VCaP (cell line): ENCODE measurements at regions not wholly inside any gene's neighbourhood (a gene's known extent, or its start where the extent isn't known, plus 50 kb on each side); places are given as distances from the start of the nearest gene placed in this dataset.

ENCODE experiments used
- H3K27ac ChIP-seq: fragments of 450-650 bp; 2 replicates; pipeline ENCODE4 v1.5.1; 2017
- TF ChIP-seq, protein P1 (sequence below): fragments of 450-650 bp; conservative IDR thresholded peaks from 2 replicates; pipeline ENCODE4 v1.5.1; 2017; ENCODE audit warnings: mild to moderate bottlenecking, moderate library complexity

DNA sequence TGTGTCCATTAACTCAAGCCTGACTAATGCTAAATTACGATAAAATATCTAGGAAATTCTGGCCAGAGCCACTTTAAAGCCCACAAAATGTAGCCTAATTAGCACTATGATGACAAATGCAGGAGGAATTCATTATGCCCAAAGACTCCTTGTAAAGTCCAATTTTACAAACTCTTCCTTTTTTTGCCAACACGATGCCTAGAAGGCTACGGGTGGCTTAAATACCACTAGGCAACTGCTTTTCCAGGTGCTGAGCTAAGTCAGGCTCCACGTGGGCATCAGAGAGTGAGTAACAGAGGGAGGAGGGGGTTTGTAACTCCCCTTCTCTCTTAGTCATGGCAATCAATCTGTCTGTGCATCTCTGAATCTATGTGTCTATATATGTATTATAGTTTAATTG lies 172.4 kb upstream of the NTF3 start:
- TF ChIP-seq, protein P1, sequence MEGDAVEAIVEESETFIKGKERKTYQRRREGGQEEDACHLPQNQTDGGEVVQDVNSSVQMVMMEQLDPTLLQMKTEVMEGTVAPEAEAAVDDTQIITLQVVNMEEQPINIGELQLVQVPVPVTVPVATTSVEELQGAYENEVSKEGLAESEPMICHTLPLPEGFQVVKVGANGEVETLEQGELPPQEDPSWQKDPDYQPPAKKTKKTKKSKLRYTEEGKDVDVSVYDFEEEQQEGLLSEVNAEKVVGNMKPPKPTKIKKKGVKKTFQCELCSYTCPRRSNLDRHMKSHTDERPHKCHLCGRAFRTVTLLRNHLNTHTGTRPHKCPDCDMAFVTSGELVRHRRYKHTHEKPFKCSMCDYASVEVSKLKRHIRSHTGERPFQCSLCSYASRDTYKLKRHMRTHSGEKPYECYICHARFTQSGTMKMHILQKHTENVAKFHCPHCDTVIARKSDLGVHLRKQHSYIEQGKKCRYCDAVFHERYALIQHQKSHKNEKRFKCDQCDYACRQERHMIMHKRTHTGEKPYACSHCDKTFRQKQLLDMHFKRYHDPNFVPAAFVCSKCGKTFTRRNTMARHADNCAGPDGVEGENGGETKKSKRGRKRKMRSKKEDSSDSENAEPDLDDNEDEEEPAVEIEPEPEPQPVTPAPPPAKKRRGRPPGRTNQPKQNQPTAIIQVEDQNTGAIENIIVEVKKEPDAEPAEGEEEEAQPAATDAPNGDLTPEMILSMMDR: no peak
- no peak overlapping the region; the same call in 1 of the 2 replicates for H3K27ac ChIP-seq

DNA sequence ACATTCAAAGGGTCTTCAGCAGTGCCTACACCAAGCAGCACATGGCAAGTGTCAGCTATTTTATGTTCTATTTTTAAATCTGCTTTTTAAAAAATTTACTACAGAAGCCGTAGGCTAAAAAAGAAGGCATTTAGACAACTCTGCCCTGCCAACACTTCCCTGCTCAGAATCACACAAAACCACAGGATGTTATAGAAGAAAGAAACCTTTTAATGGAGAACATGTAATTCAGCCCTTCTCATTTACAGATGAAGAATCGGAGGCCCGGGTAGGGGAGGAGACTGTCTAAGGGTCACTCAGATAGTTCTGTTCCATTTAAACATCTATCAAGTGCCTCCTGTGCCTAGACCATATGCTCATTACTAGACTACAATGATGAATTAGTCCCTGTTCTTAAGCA lies 171.8 kb upstream of the NTF3 start:
- TF ChIP-seq, protein P1: no peak
- peak overlapping the region; percentile 42 for H3K27ac ChIP-seq

DNA sequence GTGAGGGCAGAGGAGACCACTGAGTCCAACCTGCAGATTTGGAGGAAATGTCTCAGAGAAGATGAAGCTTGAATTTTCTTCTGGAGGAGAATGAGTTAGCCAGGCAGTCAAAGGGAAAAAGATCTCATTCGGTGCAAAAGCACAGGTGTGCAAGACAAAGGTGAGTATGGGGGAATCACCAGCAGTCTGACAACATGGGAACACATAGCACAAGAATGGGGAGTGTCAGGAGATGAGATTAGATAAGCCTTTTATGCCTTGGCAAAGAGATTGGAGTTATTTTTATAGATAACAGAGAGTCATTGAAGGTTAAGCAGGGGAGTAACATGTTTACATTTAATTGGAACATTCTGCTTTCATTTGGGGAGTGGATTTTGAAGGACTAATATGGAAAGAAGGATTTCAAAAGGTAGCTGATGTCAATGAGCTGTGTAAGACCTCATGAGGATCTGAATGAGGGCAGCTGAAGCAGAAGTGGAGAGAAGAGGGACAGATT lies 171.3 kb upstream of the NTF3 start:
- TF ChIP-seq, protein P1: no peak
- H3K27ac ChIP-seq: peak overlapping the region; percentile 42

DNA sequence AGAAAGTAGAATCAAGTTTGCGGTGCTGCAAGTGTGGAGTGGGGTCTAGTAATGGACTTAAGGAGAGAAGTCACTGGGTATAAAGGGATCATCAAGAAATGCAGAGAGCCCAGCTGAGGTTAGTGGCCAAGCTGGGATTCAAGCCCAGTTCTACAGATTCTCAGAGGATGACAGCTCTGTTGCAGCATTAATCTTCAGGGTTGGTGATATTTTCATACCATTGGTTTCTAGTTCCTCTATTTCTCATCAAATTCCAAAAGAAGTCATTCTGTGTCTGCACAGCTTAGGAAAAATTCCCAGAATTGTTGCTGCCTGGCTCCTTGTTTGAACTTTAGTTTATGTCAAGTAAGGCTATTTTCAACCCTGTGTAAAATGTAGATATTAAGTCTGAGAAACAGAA lies 169.5 kb upstream of the NTF3 start:
- TF ChIP-seq, protein P1: no peak
- H3K27ac ChIP-seq: no peak overlapping the region

DNA sequence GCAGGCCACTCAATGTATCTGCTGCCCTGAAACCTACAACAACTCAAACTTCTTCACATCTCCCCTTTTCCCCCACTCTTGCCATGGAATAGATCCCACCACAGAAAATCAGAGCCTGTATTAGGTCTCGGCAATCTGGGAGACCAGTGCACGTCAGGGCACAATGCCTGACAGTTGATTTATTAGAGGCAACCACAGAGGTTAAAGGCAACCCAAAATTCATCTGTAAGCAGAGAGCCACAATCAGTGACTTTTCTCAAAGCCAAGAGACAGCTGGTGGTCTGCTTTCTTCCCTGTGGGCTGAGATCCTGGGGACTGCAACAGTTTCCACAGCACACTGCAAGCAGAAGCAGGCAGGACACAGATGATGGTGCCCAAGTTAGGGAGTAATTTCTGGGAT lies 169.0 kb upstream of the NTF3 start:
- H3K27ac ChIP-seq: no peak overlapping the region
- TF ChIP-seq, protein P1: no peak

DNA sequence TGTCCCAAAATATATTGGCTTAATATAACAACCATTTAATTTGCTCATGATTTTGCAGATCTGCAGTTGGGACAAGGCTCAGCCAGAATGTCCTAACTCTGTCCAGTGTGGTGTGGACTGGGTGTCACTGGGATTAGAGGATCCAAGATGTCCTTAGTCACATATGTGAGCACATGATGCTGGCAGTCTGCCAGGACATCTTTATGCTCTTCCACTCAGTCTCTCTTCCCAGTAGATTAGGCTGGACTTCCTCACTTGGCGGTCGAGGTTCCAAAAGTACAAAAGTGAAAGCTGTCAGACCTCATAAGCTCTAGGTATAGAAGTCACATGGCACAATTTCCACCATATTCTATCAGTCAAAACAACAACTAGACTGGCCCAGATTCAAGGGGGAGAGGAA lies 167.9 kb upstream of the NTF3 start:
- TF ChIP-seq, protein P1: no peak

DNA sequence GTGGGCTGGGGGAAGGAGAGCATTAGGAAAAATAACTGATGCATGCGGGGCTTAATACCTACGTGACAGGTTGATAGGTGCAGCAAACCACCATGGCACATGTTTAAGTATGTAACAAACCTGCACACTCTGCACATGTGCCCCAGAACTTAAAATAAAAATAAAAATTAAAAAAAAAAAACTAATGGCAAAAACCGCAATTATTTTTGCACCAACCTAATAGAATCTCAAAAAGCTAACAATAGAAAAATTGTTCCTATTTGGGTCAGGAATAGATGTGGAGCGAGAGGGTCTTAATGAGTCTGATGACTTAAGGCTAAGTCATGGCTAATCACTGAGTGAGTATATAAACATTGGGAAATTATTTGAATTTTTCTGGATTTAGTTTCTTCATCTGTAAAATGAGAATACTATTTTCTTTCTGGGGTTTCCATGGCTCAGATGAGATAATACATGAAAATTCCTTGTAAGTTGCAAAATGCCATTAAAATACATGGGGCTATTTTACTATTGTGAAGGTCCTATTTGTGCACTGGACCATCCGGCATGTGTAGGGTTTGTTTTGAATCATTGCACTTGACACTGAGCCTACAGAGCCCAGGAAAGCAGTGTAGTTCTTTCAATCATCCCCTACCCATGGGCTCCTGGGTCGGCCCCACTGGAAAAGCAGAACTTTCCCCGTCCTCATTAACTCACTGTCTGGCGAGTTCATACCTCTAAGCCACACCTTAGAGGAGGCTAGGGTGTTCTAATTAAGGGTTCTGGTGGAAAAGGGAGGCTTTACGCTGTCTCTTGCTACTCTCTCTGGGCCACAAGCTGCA lies 164.1 kb upstream of the NTF3 start:
- H3K27ac ChIP-seq: no peak overlapping the region
- TF ChIP-seq, protein P1: no peak

More for the DNA sequence above, 167.9 kb upstream of the NTF3 start:
- no peak overlapping the region for H3K27ac ChIP-seq
